Chondrocyte (in vitro differentiated cells): ENCODE measurements at regions not wholly inside any gene's neighbourhood (a gene's known extent, or its start where the extent isn't known, plus 50 kb on each side); places are given as distances from the start of the nearest gene placed in this dataset.

Source experiments
- DNase-seq: peaks from one replicate; pipeline ENCODE4 v3.0.0; 2021; ENCODE audit warnings: mixed read lengths, low spot score
- H3K27ac Mint-ChIP-seq: one replicate; pipeline ENCODE4 v1.8.0; 2021; ENCODE audit warnings: mild to moderate bottlenecking, moderate library complexity, mixed read lengths; ENCODE audit not compliant: unreplicated experiment
- H3K27me3 Mint-ChIP-seq: 2 replicates; pipeline ENCODE4 v1.8.0; 2021; ENCODE audit warnings: low read depth, mixed read lengths
- H3K36me3 Mint-ChIP-seq: 2 replicates; pipeline ENCODE4 v1.8.0; 2021; ENCODE audit warnings: low read depth, mixed read lengths
- H3K4me1 Mint-ChIP-seq: 2 replicates; pipeline ENCODE4 v1.8.0; 2021; ENCODE audit warnings: low read depth, mild to moderate bottlenecking, mixed read lengths
- H3K4me3 Mint-ChIP-seq: one replicate; pipeline ENCODE4 v1.8.0; 2021; ENCODE audit warnings: mild to moderate bottlenecking, moderate library complexity, mixed read lengths; ENCODE audit not compliant: unreplicated experiment
- H3K9me3 Mint-ChIP-seq: 2 replicates; pipeline ENCODE4 v1.8.0; 2021; ENCODE audit warnings: low read depth, mixed read lengths
- CTCF ChIP-seq: fragments of 200-600 bp; sonication (generic); IDR thresholded peaks from 2 replicates; pipeline ENCODE4 v1.5.0; 2021; ENCODE audit warnings: antibody characterized with exemption, mild to moderate bottlenecking, moderate library complexity

- no peak overlapping the region for H3K4me3 Mint-ChIP-seq
- no peak for DNase-seq
- peaks cover 1% of the 10 kb centered on the region for H3K36me3 Mint-ChIP-seq
- peaks cover 13% of the 10 kb centered on the region for H3K9me3 Mint-ChIP-seq
- peaks cover 56% of the 10 kb centered on the region for H3K4me1 Mint-ChIP-seq
- no peak overlapping the region for H3K27ac Mint-ChIP-seq
- no peaks in the 10 kb centered on the region for H3K27me3 Mint-ChIP-seq
- no peak for TF ChIP-seq CTCF
These were observed 458.3 kb upstream of the ADAMTS5 start for GRCh38 chr21:27425172-27425571.

DNA sequence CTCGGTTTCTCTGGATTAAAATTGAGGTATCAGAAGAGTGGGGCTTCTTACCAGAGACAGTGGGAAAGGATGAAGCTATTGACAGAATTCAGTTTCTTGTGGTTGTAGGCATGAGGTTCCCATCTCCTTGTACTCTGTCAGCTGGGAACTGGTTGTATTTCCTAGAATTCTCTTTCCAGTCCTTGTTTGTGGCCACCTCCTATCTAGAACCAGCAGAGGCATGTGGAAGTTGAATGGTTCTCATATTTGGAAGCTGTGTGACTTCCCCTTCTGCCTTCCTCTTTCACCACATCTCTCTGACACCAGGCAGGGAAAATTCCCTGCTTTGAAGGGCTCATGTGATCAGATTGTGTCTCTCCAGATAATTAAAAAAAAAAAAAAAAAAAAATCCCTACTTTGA is 457.7 kb upstream of the ADAMTS5 start:
- no peak for DNase-seq
- Mint-ChIP-seq H3K4me1 (peaks cover 50% of the 10 kb centered on the region), H3K27ac (no peak overlapping the region), H3K27me3 (no peaks in the 10 kb centered on the region), H3K36me3 (peaks cover 1% of the 10 kb centered on the region), H3K9me3 (peaks cover 13% of the 10 kb centered on the region), H3K4me3 (no peak overlapping the region)
- TF ChIP-seq CTCF: no peak

GRCh38 chr21:27423906-27424595 is 457.2 kb upstream of the ADAMTS5 start:
- DNase-seq: no peak
- H3K9me3 Mint-ChIP-seq: peaks cover 13% of the 10 kb centered on the region
- H3K27ac Mint-ChIP-seq: no peak overlapping the region
- H3K4me3 Mint-ChIP-seq: no peak overlapping the region
- H3K4me1 Mint-ChIP-seq: peaks cover 49% of the 10 kb centered on the region
- no peak for TF ChIP-seq CTCF
- H3K36me3 Mint-ChIP-seq: peaks cover 1% of the 10 kb centered on the region
- no peaks in the 10 kb centered on the region for H3K27me3 Mint-ChIP-seq

DNA sequence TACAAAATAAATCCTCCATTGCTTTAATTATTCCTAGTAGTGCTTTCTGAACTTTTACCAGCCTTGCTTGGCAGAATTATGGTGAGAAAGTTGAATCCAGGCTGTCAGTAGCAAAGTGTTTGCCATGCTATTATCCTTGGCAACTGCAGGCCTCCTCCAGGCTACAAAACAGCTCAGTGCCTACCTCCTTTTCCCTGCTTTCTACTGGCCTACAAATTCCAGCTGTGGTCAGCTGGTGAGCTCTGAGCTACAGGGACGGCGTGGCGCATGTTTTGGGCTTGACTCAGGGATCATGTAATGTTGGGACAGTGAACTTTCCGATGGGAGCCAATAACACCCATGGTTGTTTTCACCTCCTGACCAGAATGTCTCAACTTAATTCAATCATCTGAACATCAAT is 456.1 kb upstream of the ADAMTS5 start:
- Mint-ChIP-seq H3K9me3 (peaks cover 10% of the 10 kb centered on the region), H3K4me1 (peaks cover 47% of the 10 kb centered on the region), H3K27me3 (no peaks in the 10 kb centered on the region), H3K4me3 (no peak overlapping the region), H3K27ac (peak overlapping the region; percentile 91), H3K36me3 (peaks cover 1% of the 10 kb centered on the region)
- peak; percentile 81 for DNase-seq
- no peak for TF ChIP-seq CTCF

DNA sequence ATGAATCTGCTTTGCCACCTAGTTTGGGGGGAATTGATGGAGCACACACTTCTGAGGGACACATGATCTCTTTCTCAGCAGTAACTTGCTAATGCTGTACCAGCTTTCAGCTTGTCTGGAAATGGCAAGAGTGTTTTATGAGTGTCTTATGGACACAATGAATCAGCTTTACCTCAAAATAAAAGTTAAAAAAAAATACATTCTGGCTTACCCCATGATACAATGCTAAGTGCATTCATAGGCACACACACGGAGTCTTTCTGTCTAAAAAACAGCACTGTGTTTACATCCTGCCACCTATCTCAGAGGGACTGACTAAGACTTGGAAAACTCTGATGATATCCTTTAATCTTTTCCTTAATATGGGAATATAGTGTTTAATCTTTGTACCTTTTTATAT is 455.5 kb upstream of the ADAMTS5 start:
- peaks cover 47% of the 10 kb centered on the region for H3K4me1 Mint-ChIP-seq
- H3K36me3 Mint-ChIP-seq: peaks cover under 1% of the 10 kb centered on the region
- H3K4me3 Mint-ChIP-seq: no peak overlapping the region
- no peak for DNase-seq
- TF ChIP-seq CTCF: no peak
- peak overlapping the region; percentile 91 for H3K27ac Mint-ChIP-seq
- H3K9me3 Mint-ChIP-seq: peaks cover 7% of the 10 kb centered on the region
- H3K27me3 Mint-ChIP-seq: no peaks in the 10 kb centered on the region
